ENCODE measurements at regions not wholly inside any gene's neighbourhood (a gene's known extent, or its start where the extent isn't known, plus 50 kb on each side); places are given as distances from the start of the nearest gene placed in this dataset.

DNA sequence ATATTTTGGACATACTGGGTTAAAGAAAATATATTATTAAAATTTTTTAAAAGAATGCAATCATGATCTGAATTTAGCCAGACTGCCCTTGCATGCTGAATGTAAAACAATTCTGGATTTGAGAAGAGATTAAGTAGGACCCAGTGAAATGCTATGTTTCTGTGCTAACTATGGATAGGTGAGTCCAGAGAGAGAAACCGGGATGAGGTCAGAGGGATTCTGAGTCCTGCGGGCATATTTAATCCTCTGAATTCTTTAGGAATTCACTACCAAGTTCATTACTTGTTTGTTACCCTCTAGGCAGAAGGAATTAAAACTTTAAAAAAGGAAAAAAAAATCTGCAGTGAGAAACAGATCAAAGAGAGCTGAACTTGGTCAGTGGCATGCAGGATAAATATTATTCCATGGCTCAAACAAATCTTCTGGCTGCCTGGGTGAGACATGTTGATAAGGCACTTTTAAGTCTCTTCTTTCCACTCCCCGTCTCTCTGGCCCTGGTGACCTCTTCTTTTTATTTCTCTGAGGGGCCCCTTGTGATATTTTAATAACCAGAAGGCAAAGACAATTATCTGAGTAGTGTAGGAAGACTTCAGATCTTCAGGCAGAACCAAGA, 50.2 kb upstream of the LYZL1 start:
- TF ChIP-seq, protein P1, sequence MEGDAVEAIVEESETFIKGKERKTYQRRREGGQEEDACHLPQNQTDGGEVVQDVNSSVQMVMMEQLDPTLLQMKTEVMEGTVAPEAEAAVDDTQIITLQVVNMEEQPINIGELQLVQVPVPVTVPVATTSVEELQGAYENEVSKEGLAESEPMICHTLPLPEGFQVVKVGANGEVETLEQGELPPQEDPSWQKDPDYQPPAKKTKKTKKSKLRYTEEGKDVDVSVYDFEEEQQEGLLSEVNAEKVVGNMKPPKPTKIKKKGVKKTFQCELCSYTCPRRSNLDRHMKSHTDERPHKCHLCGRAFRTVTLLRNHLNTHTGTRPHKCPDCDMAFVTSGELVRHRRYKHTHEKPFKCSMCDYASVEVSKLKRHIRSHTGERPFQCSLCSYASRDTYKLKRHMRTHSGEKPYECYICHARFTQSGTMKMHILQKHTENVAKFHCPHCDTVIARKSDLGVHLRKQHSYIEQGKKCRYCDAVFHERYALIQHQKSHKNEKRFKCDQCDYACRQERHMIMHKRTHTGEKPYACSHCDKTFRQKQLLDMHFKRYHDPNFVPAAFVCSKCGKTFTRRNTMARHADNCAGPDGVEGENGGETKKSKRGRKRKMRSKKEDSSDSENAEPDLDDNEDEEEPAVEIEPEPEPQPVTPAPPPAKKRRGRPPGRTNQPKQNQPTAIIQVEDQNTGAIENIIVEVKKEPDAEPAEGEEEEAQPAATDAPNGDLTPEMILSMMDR (IDR thresholded peaks at IDR 0.05; ENCODE audit: extremely low read depth, missing control alignments): no peak
- no peak for DNase-seq (ENCODE audit: low spot score)
